ENCODE measurements at regions not wholly inside any gene's neighbourhood (a gene's known extent, or its start where the extent isn't known, plus 50 kb on each side); places are given as distances from the start of the nearest gene placed in this dataset.

DNA sequence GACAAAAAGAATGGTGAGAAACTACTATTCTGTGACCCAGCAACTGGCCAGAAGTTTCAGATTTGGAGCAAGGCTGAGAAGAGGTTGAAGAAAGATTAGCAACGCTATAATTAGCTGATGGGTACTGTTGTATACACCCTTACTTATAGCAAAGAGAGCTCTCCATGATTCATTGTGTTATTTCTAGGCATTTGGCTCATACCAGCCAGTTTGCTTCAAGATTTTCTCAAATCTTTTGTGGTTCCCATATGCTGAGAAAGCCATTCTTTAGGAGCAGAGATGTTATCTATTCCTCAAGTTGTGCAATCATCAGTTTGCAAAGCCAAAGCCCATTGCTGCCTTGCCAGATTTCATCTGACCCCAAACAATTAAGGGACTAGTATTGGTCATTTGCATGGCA lies 179.4 kb downstream of the ETS1 start:
- Histone ChIP-seq H3K36me3 (ENCODE audit: control insufficient read depth, insufficient read depth, low read length) (no peaks in the 10 kb centered on the region), H3K9me3 (ENCODE audit: control insufficient read depth, low read length) (no peaks in the 10 kb centered on the region), H3K4me3 (ENCODE audit: low read length) (no peak overlapping the region), H3K27ac (ENCODE audit: low read depth, low read length) (no peak overlapping the region), H3K4me1 (ENCODE audit: control insufficient read depth, insufficient read depth, low read length) (no peaks in the 10 kb centered on the region), H3K9ac (ENCODE audit: extremely low read depth, low read length, poor library complexity, severe bottlenecking) (no peak overlapping the region), H3K27me3 (ENCODE audit: control insufficient read depth, insufficient read depth, low read length, poor library complexity, severe bottlenecking) (no peaks in the 10 kb centered on the region)
- H3K27me3 Mint-ChIP-seq (ENCODE audit: insufficient read depth), result peaks cover 2% of the 10 kb centered on the region
- H3K27ac Mint-ChIP-seq, result no peak overlapping the region
- H3K9me3 Mint-ChIP-seq, result no peaks in the 10 kb centered on the region
- H3K4me3 Mint-ChIP-seq, result no peak overlapping the region
- no peaks in the 10 kb centered on the region for H3K4me1 Mint-ChIP-seq
- 100% methylated on average over 1 of the region's 1 CpG; no CpG with 5 or more reads in 1 of the 2 experiments for WGBS, 2 experiments (ENCODE audit: insufficient coverage in 1 of 2, insufficient read length in 1 of 2)
- TF ChIP-seq CTCF (conservative IDR thresholded peaks at IDR 0.05), result no peak
- no peak for DNase-seq
- no peaks in the 10 kb centered on the region for H3K36me3 Mint-ChIP-seq (ENCODE audit: low read depth)

DNA sequence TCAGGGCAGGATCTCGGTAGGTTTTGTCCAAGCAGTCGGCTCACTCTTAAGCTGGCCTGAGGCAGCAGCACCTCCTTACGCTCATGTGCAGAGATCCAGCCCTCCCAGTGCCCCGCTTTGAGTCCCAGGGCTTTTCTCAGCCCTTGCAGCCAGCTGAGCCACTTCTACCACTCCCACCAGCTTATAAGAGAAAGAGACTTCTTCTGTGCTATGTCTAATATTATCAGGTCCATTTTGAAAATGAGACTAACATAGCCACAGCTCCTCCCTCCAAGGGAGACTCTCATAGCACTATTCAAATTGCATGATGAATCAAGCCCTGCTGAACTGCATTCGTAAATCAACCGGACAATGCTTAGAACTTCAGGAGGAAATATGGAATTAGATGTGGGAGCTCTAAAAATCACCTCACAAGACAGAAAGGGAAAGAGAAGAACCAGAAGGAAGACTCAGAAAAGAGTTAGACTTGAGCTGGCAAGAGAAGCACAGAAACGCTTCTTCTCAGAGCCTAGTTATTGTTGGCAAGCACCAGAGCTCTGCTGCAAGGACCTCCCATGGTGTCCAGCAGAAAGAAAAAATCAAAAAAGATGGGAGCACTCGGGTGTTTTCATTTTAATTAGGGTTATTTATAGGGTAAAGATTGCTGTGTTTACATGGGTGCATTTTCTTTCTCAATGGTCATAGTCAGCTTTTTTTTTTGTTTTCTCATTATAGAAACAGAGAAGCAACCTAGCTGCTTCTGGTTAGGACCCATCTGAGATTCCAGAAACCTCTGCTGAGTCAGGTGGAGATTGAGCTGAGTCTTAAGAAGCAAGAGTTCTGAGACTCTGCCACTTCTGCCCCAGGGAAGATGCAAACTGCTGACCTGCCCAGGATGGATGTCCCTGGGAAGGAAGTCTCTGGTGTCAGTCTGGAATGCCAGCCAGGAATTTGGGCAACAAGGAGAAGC lies 181.4 kb downstream of the ETS1 start:
- H3K36me3 ChIP-seq (ENCODE audit: control insufficient read depth, insufficient read depth, low read length), result no peaks in the 10 kb centered on the region
- Mint-ChIP-seq H3K4me3 (no peak overlapping the region), H3K9me3 (no peaks in the 10 kb centered on the region), H3K27ac (no peak overlapping the region), H3K27me3 (ENCODE audit: insufficient read depth) (peaks cover 2% of the 10 kb centered on the region), H3K36me3 (ENCODE audit: low read depth) (no peaks in the 10 kb centered on the region), H3K4me1 (no peaks in the 10 kb centered on the region)
- no peaks in the 10 kb centered on the region for H3K27me3 ChIP-seq (ENCODE audit: control insufficient read depth, insufficient read depth, low read length, poor library complexity, severe bottlenecking)
- no peaks in the 10 kb centered on the region for H3K4me1 ChIP-seq (ENCODE audit: control insufficient read depth, insufficient read depth, low read length)
- no peaks in the 10 kb centered on the region for H3K9me3 ChIP-seq (ENCODE audit: control insufficient read depth, low read length)
- H3K4me3 ChIP-seq (ENCODE audit: low read length), result no peak overlapping the region
- H3K27ac ChIP-seq (ENCODE audit: low read depth, low read length), result no peak overlapping the region
- no peak for TF ChIP-seq CTCF (conservative IDR thresholded peaks at IDR 0.05)
- no peak overlapping the region for H3K9ac ChIP-seq (ENCODE audit: extremely low read depth, low read length, poor library complexity, severe bottlenecking)
- DNase-seq, result peak; percentile 60
- 91 to 94% methylated on average over 2 to 8 of the region's 8 CpGs for WGBS, 2 experiments (ENCODE audit: insufficient coverage in 1 of 2, insufficient read length in 1 of 2)

DNA sequence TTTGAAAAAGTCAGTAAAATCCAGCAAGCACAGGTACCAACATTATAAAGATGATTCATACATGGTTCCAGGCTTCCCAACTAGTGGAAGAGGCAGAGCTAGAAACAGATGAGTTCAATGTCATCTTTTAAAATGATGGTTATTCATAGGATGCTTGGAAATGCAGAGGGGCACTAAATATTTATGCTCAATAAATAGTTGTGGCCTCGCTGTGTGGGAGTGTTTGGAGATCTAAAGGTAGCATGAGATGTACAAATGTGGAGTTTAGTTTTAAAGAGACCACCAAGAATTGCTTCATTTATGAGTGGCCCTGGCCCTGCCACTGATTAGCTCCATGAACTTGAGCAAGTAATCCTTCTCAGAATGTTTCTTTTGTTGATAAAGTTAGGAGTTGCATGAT lies 182.2 kb downstream of the ETS1 start:
- no peak for TF ChIP-seq CTCF (conservative IDR thresholded peaks at IDR 0.05)
- Mint-ChIP-seq H3K4me3 (no peak overlapping the region), H3K9me3 (no peaks in the 10 kb centered on the region), H3K36me3 (ENCODE audit: low read depth) (no peaks in the 10 kb centered on the region), H3K4me1 (no peaks in the 10 kb centered on the region), H3K27me3 (ENCODE audit: insufficient read depth) (peaks cover 2% of the 10 kb centered on the region), H3K27ac (no peak overlapping the region)
- H3K27ac ChIP-seq (ENCODE audit: low read depth, low read length), result no peak overlapping the region
- no peaks in the 10 kb centered on the region for H3K27me3 ChIP-seq (ENCODE audit: control insufficient read depth, insufficient read depth, low read length, poor library complexity, severe bottlenecking)
- H3K9ac ChIP-seq (ENCODE audit: extremely low read depth, low read length, poor library complexity, severe bottlenecking), result no peak overlapping the region
- no peaks in the 10 kb centered on the region for H3K36me3 ChIP-seq (ENCODE audit: control insufficient read depth, insufficient read depth, low read length)
- 88 to 100% methylated on average over 1 of the region's 1 CpG for WGBS, 2 experiments (ENCODE audit: insufficient coverage in 1 of 2, insufficient read length in 1 of 2)
- DNase-seq, result no peak
- no peaks in the 10 kb centered on the region for H3K9me3 ChIP-seq (ENCODE audit: control insufficient read depth, low read length)
- no peak overlapping the region for H3K4me3 ChIP-seq (ENCODE audit: low read length)
- H3K4me1 ChIP-seq (ENCODE audit: control insufficient read depth, insufficient read depth, low read length), result no peaks in the 10 kb centered on the region
